SK-N-SH (cell line): ENCODE measurements at regions not wholly inside any gene's neighbourhood (a gene's known extent, or its start where the extent isn't known, plus 50 kb on each side); places are given as distances from the start of the nearest gene placed in this dataset.

Experiments
- CTCF ChIA-PET: fragments of 300-600, 350-600 bp; formaldehyde crosslinking; extraction: SDS; loops from one replicate; lab custom pipeline; 2021; lab: Yijun Ruan, JAX
- POLR2A ChIA-PET: fragments of 350-600 bp; sonication (Branson Sonifier 250); formaldehyde crosslinking; extraction: SDS; loops from one replicate; lab custom pipeline; 2020; ENCODE audit warnings: antibody characterized with exemption, inconsistent platforms; lab: Yijun Ruan, JAX
- DNase-seq: peaks from one replicate; pipeline ENCODE4 v3.0.0; 2012
- H2AFZ ChIP-seq: fragments of 200-600 bp; sonication (generic); 2 replicates; pipeline ENCODE4 v1.8.1; 2016; ENCODE audit warnings: antibody characterized with exemption, mild to moderate bottlenecking, low read depth
- H3F3A ChIP-seq: fragments of 200-600 bp; sonication (generic); replicated peaks from 2 replicates; pipeline ENCODE3; 2016; ENCODE audit warnings: antibody characterized with exemption, mild to moderate bottlenecking; ENCODE audit not compliant: insufficient read depth
- H3K27ac ChIP-seq, 2 experiments: fragments of 200-500 bp in 1 of 2; fragments of 200-600 bp in 1 of 2; sonication (Bioruptor generic) in 1 of 2; sonication (generic), shearing (Covaris generic) in 1 of 2; 2 replicates each; pipeline versions ENCODE4 v1.5.1 to v1.6.1; 2014 to 2016; ENCODE audit warnings: low read depth in 2 of 2, inconsistent platforms in 1 of 2, low read length in 1 of 2, mild to moderate bottlenecking in 1 of 2, mixed read lengths in 1 of 2
- H3K27me3 ChIP-seq: fragments of 200-600 bp; sonication (generic), shearing (Covaris generic); 2 replicates; pipeline ENCODE4 v1.6.1; 2016; ENCODE audit warnings: mixed run types; ENCODE audit not compliant: insufficient read depth
- H3K36me3 ChIP-seq, 2 experiments: fragments of 200-500 bp in 1 of 2; fragments of 200-600 bp in 1 of 2; sonication (Bioruptor generic) in 1 of 2; sonication (generic) in 1 of 2; replicated peaks in 1 of 2; 2 replicates each; pipeline versions ENCODE3 to v1.5.1; 2014 to 2016; ENCODE audit warnings: low read length in 1 of 2, mild to moderate bottlenecking in 1 of 2; ENCODE audit not compliant: insufficient read depth in 2 of 2, control insufficient read depth in 1 of 2
- H3K4me1 ChIP-seq, 2 experiments: fragments of 200-500 bp in 1 of 2; fragments of 200-600 bp in 1 of 2; sonication (Bioruptor generic) in 1 of 2; sonication (generic), shearing (Covaris generic) in 1 of 2; 2 replicates each; pipeline versions ENCODE4 v1.5.1 to v1.6.1; 2014 to 2016; ENCODE audit warnings: low read depth in 1 of 2, low read length in 1 of 2, mixed run types in 1 of 2; ENCODE audit not compliant: insufficient read depth in 2 of 2, control insufficient read depth in 1 of 2
- H3K4me2 ChIP-seq: fragments of 200-600 bp; sonication (generic), shearing (Covaris generic); 2 replicates; pipeline ENCODE4 v1.6.1; 2017; ENCODE audit warnings: mixed run types
- H3K4me3 ChIP-seq, 2 experiments: fragments of 200-500 bp in 1 of 2; fragments of 200-600 bp in 1 of 2; sonication (Bioruptor generic) in 1 of 2; sonication (generic), shearing (Covaris generic) in 1 of 2; 2 replicates each; pipeline versions ENCODE4 v1.5.1 to v1.8.1; 2014 to 2016; ENCODE audit warnings: low read depth in 2 of 2, inconsistent platforms in 1 of 2, low read length in 1 of 2, mild to moderate bottlenecking in 1 of 2, mixed read lengths in 1 of 2, moderate library complexity in 1 of 2
- H3K79me2 ChIP-seq: fragments of 200-600 bp; sonication (generic); 2 replicates; pipeline ENCODE4 v1.8.1; 2017; ENCODE audit warnings: mild to moderate bottlenecking; ENCODE audit not compliant: insufficient read depth
- H3K9ac ChIP-seq: fragments of 200-600 bp; sonication (generic); 2 replicates; pipeline ENCODE4 v1.6.1; 2017; ENCODE audit warnings: mixed run types
- H3K9me2 ChIP-seq: fragments of 200-600 bp; sonication (generic); 2 replicates; pipeline ENCODE4 v1.6.1; 2017; ENCODE audit warnings: mixed run types
- H3K9me3 ChIP-seq: fragments of 200-600 bp; sonication (generic); 2 replicates; pipeline ENCODE4 v1.6.1; 2017; ENCODE audit warnings: mixed run types, mild to moderate bottlenecking, moderate library complexity
- H4K20me1 ChIP-seq: fragments of 200-600 bp; sonication (generic); 2 replicates; pipeline ENCODE4 v1.6.1; 2017; ENCODE audit warnings: mild to moderate bottlenecking, mixed run types; ENCODE audit not compliant: insufficient read depth
- ELF1 ChIP-seq: IDR thresholded peaks from 2 replicates; pipeline ENCODE4 v1.4.0; 2012
- EP300 ChIP-seq, 2 experiments: IDR thresholded peaks; 2 replicates each; pipeline versions ENCODE4 v1.4.0 to v1.6.1; 2012; ENCODE audit warnings: borderline replicate concordance in 1 of 2, low read depth in 1 of 2, low read length in 1 of 2
- FOXJ3 ChIP-seq: sonication (generic); formaldehyde crosslinking; IDR thresholded peaks from 2 replicates; pipeline ENCODE4 v1.5.1; 2020; ENCODE audit warnings: mild to moderate bottlenecking, missing genetic modification reagents
- FOXM1 ChIP-seq: IDR thresholded peaks from 2 replicates; pipeline ENCODE4 v1.4.0; 2012; ENCODE audit warnings: low read depth, mild to moderate bottlenecking
- GABPA ChIP-seq: IDR thresholded peaks from 2 replicates; pipeline ENCODE4 v1.4.0; 2012; ENCODE audit warnings: low read depth, mild to moderate bottlenecking
- GATA2 ChIP-seq: sonication (generic); formaldehyde crosslinking; IDR thresholded peaks from 2 replicates; pipeline ENCODE4 v1.5.0; 2020; ENCODE audit warnings: mild to moderate bottlenecking, missing genetic modification reagents
- IRF3 ChIP-seq: fragments of 150-350 bp; IDR thresholded peaks from 2 replicates; pipeline ENCODE4 v1.6.1; 2016; ENCODE audit warnings: mild to moderate bottlenecking, low read depth, low read length
- JUND ChIP-seq: IDR thresholded peaks from 2 replicates; pipeline ENCODE4 v1.4.0; 2012
- MAX ChIP-seq: IDR thresholded peaks from 2 replicates; pipeline ENCODE4 v1.4.0; 2012; ENCODE audit warnings: low read depth
- RAD21 ChIP-seq: IDR thresholded peaks from 2 replicates; pipeline ENCODE4 v1.6.1; 2012; ENCODE audit warnings: mild to moderate bottlenecking, low read length
- RCOR1 ChIP-seq: fragments of 150-350 bp; IDR thresholded peaks from 2 replicates; pipeline ENCODE4 v1.6.1; 2017; ENCODE audit warnings: antibody characterized with exemption, low read length
- REST ChIP-seq: IDR thresholded peaks from 2 replicates; pipeline ENCODE4 v1.6.1; 2012; ENCODE audit warnings: mild to moderate bottlenecking, low read depth, low read length, moderate library complexity
- RXRA ChIP-seq: IDR thresholded peaks from 2 replicates; pipeline ENCODE4 v1.4.0; 2012; ENCODE audit warnings: low read depth, mild to moderate bottlenecking, borderline replicate concordance
- SMC3 ChIP-seq: IDR thresholded peaks from 2 replicates; pipeline ENCODE4 v1.6.1; 2012; ENCODE audit warnings: low read depth, low read length, improper control_type of control experiment
- TAF1 ChIP-seq: IDR thresholded peaks from 2 replicates; pipeline ENCODE4 v1.6.1; 2012; ENCODE audit warnings: low read depth, mild to moderate bottlenecking, low read length, moderate library complexity, borderline replicate concordance
- TCF12 ChIP-seq: IDR thresholded peaks from 2 replicates; pipeline ENCODE4 v1.4.0; 2012
- TEAD4 ChIP-seq: IDR thresholded peaks from 2 replicates; pipeline ENCODE4 v1.4.0; 2012; ENCODE audit warnings: mild to moderate bottlenecking, borderline replicate concordance; ENCODE audit not compliant: insufficient read depth
- USF2 ChIP-seq: fragments of 150-350 bp; IDR thresholded peaks from 2 replicates; pipeline ENCODE4 v1.6.1; 2017; ENCODE audit warnings: antibody characterized with exemption, low read length, low read depth, borderline replicate concordance
- YY1 ChIP-seq: IDR thresholded peaks from 2 replicates; pipeline ENCODE4 v1.4.0; 2012; ENCODE audit warnings: low read depth, mild to moderate bottlenecking
- ZBTB33 ChIP-seq: IDR thresholded peaks from 2 replicates; pipeline ENCODE4 v1.4.0; 2012; ENCODE audit warnings: low read depth, borderline replicate concordance
- WGBS: methylation state at CpG from one replicate; pipeline ENCODE4 v1.1.6; 2017; ENCODE audit warnings: low lambda C conversion rate; 5-methylcytosine and 5-hydroxymethylcytosine counted together

- TF ChIP-seq GATA2 (CRISPR knock-in tag) (no peak), IRF3 (no peak), ELF1 (no peak), USF2 (no peak), YY1 (no peak), ZBTB33 (no peak)
These were observed 69.5 kb upstream of the TCL1B start (continued) for GRCh38 chr14:95616745-95617144.

- Histone ChIP-seq H3K9me2 (no peaks in the 10 kb centered on the region), H3K9me3 (no peaks in the 10 kb centered on the region), H3K36me3 (no peaks in the 10 kb centered on the region), H2AFZ (no peak overlapping the region), H3F3A (no peaks in the 10 kb centered on the region), H3K9ac (no peak overlapping the region), H3K4me1 (no peaks in the 10 kb centered on the region), H3K27ac (no peak overlapping the region), H3K27me3 (no peaks in the 10 kb centered on the region), H4K20me1 (no peaks in the 10 kb centered on the region), H3K4me2 (no peak overlapping the region), H3K4me3 (no peak overlapping the region), H3K79me2 (no peaks in the 10 kb centered on the region)
- ChIA-PET POLR2A (no interaction called here), CTCF (interaction anchor here (1.0 kb wide), 2 partner anchors 8 to 16 kb away, joined by 3 read pairs; no protein-coding TSS in a partner anchor)
- no peak for DNase-seq
- 55% methylated on average over 12 of the region's 12 CpGs for WGBS
- TF ChIP-seq EP300 (IDR thresholded peaks at IDR 0.05; ENCODE audit: borderline replicate concordance in 1 of 2, low read depth in 1 of 2, low read length in 1 of 2) (no peak), TEAD4 (no peak), YY1 (no peak), RXRA (no peak), GABPA (no peak), TAF1 (no peak), TCF12 (no peak), ZBTB33 (no peak), RAD21 (no peak), RCOR1 (no peak), FOXJ3 (no peak), FOXM1 (no peak), JUND (no peak), MAX (no peak), USF2 (no peak), REST (no peak), ELF1 (no peak), SMC3 (no peak)
These were observed 66.3 kb upstream of the TCL1B start for GRCh38 chr14:95619785-95620417.
